Calu3 (cell line): ENCODE measurements at regions not wholly inside any gene's neighbourhood (a gene's known extent, or its start where the extent isn't known, plus 50 kb on each side); places are given as distances from the start of the nearest gene placed in this dataset.
A peak's percentile ranks its signal among the peaks of the same experiment; 100 is the strongest.

Experiments
- BruUV-seq: library from RNA; stranded (reverse); fragments of 400-500 nt; replicated peaks from 2 replicates; lab custom pipeline; 2021; lab: Mats Ljungman, UMichigan
- CTCF ChIA-PET: fragments of 300-600 bp; sonication (Branson Sonifier 250); formaldehyde crosslinking; loops from one replicate; lab custom pipeline; 2022; ENCODE audit warnings: antibody characterized with exemption; lab: Charles Lee
- DNase-seq: peaks from one replicate; pipeline ENCODE4 v3.0.0; 2022
- H3K27ac Mint-ChIP-seq: one replicate; pipeline ENCODE4 v1.8.0; 2022; ENCODE audit warnings: mixed read lengths; ENCODE audit not compliant: unreplicated experiment
- H3K27me3 Mint-ChIP-seq: one replicate; pipeline ENCODE4 v1.8.0; 2022; ENCODE audit warnings: mixed read lengths; ENCODE audit not compliant: unreplicated experiment
- H3K36me3 Mint-ChIP-seq: one replicate; pipeline ENCODE4 v1.8.0; 2022; ENCODE audit warnings: mild to moderate bottlenecking, moderate library complexity, mixed read lengths; ENCODE audit not compliant: insufficient read depth, unreplicated experiment
- H3K4me1 Mint-ChIP-seq: one replicate; pipeline ENCODE4 v1.8.0; 2022; ENCODE audit warnings: mild to moderate bottlenecking, low read depth, mixed read lengths; ENCODE audit not compliant: unreplicated experiment
- H3K4me3 Mint-ChIP-seq: one replicate; pipeline ENCODE4 v1.8.0; 2022; ENCODE audit warnings: mild to moderate bottlenecking, low read depth, moderate library complexity, mixed read lengths; ENCODE audit not compliant: unreplicated experiment
- H3K9me3 Mint-ChIP-seq: one replicate; pipeline ENCODE4 v1.8.0; 2022; ENCODE audit warnings: low read depth, mixed read lengths; ENCODE audit not compliant: unreplicated experiment
- CTCF ChIP-seq: fragments of 200-600 bp; IDR thresholded peaks from one replicate; pipeline ENCODE4 v1.8.0; 2022; ENCODE audit warnings: antibody characterized with exemption; ENCODE audit not compliant: unreplicated experiment
- intact Hi-C: fragments of 100-400 bp; cut with micrococcal nuclease; formaldehyde crosslinking; loops from one replicate; pipeline ENCODE4 v1.10.0; 2022; ENCODE audit not compliant: unreplicated experiment

GRCh38 chr11:15649371-15650104, 534.8 kb downstream of the INSC start:
- Mint-ChIP-seq H3K9me3 (no peaks in the 10 kb centered on the region), H3K4me1 (peaks cover 22% of the 10 kb centered on the region), H3K27ac (peak overlapping the region; percentile 8), H3K36me3 (no peaks in the 10 kb centered on the region), H3K27me3 (no peaks in the 10 kb centered on the region), H3K4me3 (peak overlapping the region; percentile 45)
- CTCF ChIA-PET, result interaction anchor here (0.7 to 1.6 kb wide), 6 partner anchors 14 to 964 kb away, joined by 3 to 7 read pairs (median 4); no protein-coding TSS in a partner anchor
- no TSS peak for BruUV-seq
- TF ChIP-seq CTCF, result no peak
- intact Hi-C loops, result loop anchor here (5.0 to 10.0 kb wide), 2 partner anchors 165 to 322 kb away; no protein-coding TSS in a partner anchor
- DNase-seq, result no peak

- no peaks in the 10 kb centered on the region for H3K9me3 Mint-ChIP-seq
- H3K27ac Mint-ChIP-seq, result no peak overlapping the region
- H3K4me3 Mint-ChIP-seq, result peak overlapping the region; percentile 45
- intact Hi-C loops, result loop anchor here (10.0 kb wide), 1 partner anchor 164 kb away; no protein-coding TSS in a partner anchor
- no peaks in the 10 kb centered on the region for H3K36me3 Mint-ChIP-seq
- BruUV-seq, result no TSS peak
- peak; percentile 95 for TF ChIP-seq CTCF
- CTCF ChIA-PET, result interaction anchor here (0.6 to 1.6 kb wide), 8 partner anchors 9 to 964 kb away, joined by 3 to 7 read pairs (median 3); no protein-coding TSS in a partner anchor
- peak; percentile 97 for DNase-seq
- H3K4me1 Mint-ChIP-seq, result peaks cover 30% of the 10 kb centered on the region
- H3K27me3 Mint-ChIP-seq, result no peaks in the 10 kb centered on the region
These were observed 535.6 kb downstream of the INSC start for GRCh38 chr11:15650105-15650938.

- H3K4me1 Mint-ChIP-seq, result peaks cover 37% of the 10 kb centered on the region
These were observed 536.3 kb downstream of the INSC start for GRCh38 chr11:15651033-15651432.

More at GRCh38 chr11:15651033-15651432, 536.3 kb downstream of the INSC start:
- Mint-ChIP-seq H3K36me3 (no peaks in the 10 kb centered on the region), H3K9me3 (no peaks in the 10 kb centered on the region), H3K27me3 (no peaks in the 10 kb centered on the region), H3K4me3 (peak overlapping the region; percentile 45), H3K27ac (no peak overlapping the region)
- intact Hi-C loops, result loop anchor here (10.0 kb wide), 1 partner anchor 164 kb away; no protein-coding TSS in a partner anchor
- no peak for DNase-seq
- TF ChIP-seq CTCF, result no peak
- CTCF ChIA-PET, result interaction anchor here (1.3 kb wide), 1 partner anchor 37 kb away, joined by 3 read pairs; no protein-coding TSS in a partner anchor
- no TSS peak for BruUV-seq
